GM12878 (cell line): ENCODE measurements at regions not wholly inside any gene's neighbourhood (a gene's known extent, or its start where the extent isn't known, plus 50 kb on each side); places are given as distances from the start of the nearest gene placed in this dataset.

Experiments
- ATAC-seq: fragments of 200-7000 bp; cut with Tn5 transposase; 3 replicates; pipeline ENCODE4 v1.9.1; 2020; ENCODE audit warnings: mild to moderate bottlenecking, moderate library complexity
- BruUV-seq: library from RNA; stranded (reverse); fragments of 400-500 nt; replicated peaks from 2 replicates; lab custom pipeline; 2021; lab: Mats Ljungman, UMichigan
- CTCF ChIA-PET: fragments of 300-600 bp; sonication (Branson Sonifier 250); formaldehyde crosslinking; extraction: SDS; loops from one replicate; lab custom pipeline; 2021; ENCODE audit warnings: inconsistent platforms; lab: Yijun Ruan, JAX
- POLR2A ChIA-PET: fragments of 350-600 bp; formaldehyde crosslinking; extraction: SDS; loops from one replicate; lab custom pipeline; 2021; ENCODE audit warnings: inconsistent platforms; lab: Charles Lee
- RAD21 ChIA-PET: fragments of 300-600 bp; sonication (Branson Sonifier 250); formaldehyde crosslinking; loops from one replicate; lab custom pipeline; 2023; ENCODE audit warnings: antibody characterized with exemption; ENCODE audit not compliant: unreplicated experiment; lab: Charles Lee
- SMC1A ChIA-PET: fragments of 300-600 bp; sonication (Branson Sonifier 250); formaldehyde crosslinking; loops from one replicate; lab custom pipeline; 2023; ENCODE audit not compliant: unreplicated experiment, uncharacterized antibody; lab: Charles Lee
- DNase-seq: peaks from one replicate; pipeline ENCODE4 v3.0.0-alpha.2; 2011; ENCODE audit warnings: low read depth, low spot score
- FAIRE-seq: peaks from 3 replicates; lab custom pipeline; 2011; peaks lifted over from hg19 to GRCh38; lab: Jason Lieb, UNC
- H2AFZ ChIP-seq: 2 replicates; pipeline ENCODE4 v1.6.0; 2011; ENCODE audit warnings: low read depth, low read length, control low read depth; ENCODE audit not compliant: control insufficient read depth
- H3K27ac ChIP-seq: 2 replicates; pipeline ENCODE4 v1.5.1; 2011; ENCODE audit warnings: control low read depth; ENCODE audit not compliant: control insufficient read depth, insufficient read depth
- H3K27me3 ChIP-seq, 2 experiments: replicated peaks in 1 of 2; 2 replicates each; pipeline versions ENCODE4 v1.6.0 to v1.6.1; 2011; ENCODE audit warnings: low read length in 1 of 2; ENCODE audit not compliant: control insufficient read depth in 2 of 2, insufficient read depth in 2 of 2
- H3K36me3 ChIP-seq, 2 experiments: 2 replicates each; pipeline ENCODE4 v1.5.1; 2011; ENCODE audit warnings: low read length in 1 of 2; ENCODE audit not compliant: control insufficient read depth in 2 of 2, insufficient read depth in 2 of 2
- H3K4me1 ChIP-seq: 2 replicates; pipeline ENCODE4 v1.6.1; 2011; ENCODE audit warnings: mild to moderate bottlenecking, low read length, moderate library complexity, mixed read lengths; ENCODE audit not compliant: control insufficient read depth, insufficient read depth
- H3K4me2 ChIP-seq: 2 replicates; pipeline ENCODE4 v1.6.0; 2011; ENCODE audit warnings: control low read depth; ENCODE audit not compliant: control insufficient read depth, insufficient read depth
- H3K4me3 ChIP-seq: fragments of 200-600 bp; sonication (generic); 2 replicates; pipeline ENCODE4 v1.5.1; 2016
- H3K79me2 ChIP-seq: 2 replicates; pipeline ENCODE4 v1.6.0; 2011; ENCODE audit warnings: low read length; ENCODE audit not compliant: control insufficient read depth, insufficient read depth
- H3K9ac ChIP-seq: 2 replicates; pipeline ENCODE4 v1.8.0; 2011; ENCODE audit warnings: low read length, control low read depth, mixed read lengths; ENCODE audit not compliant: control insufficient read depth, insufficient read depth
- H3K9me3 ChIP-seq: replicated peaks from 3 replicates; pipeline ENCODE4 v1.5.1; 2011; ENCODE audit warnings: mild to moderate bottlenecking, low read length; ENCODE audit not compliant: control insufficient read depth, insufficient read depth
- H4K20me1 ChIP-seq: 2 replicates; pipeline ENCODE4 v1.6.0; 2011; ENCODE audit not compliant: control insufficient read depth, insufficient read depth
- BMI1 ChIP-seq: fragments of 450-650 bp; IDR thresholded peaks from 2 replicates; pipeline ENCODE4 v1.6.1; 2016; ENCODE audit warnings: mild to moderate bottlenecking, moderate library complexity, borderline replicate concordance
- EGR1 ChIP-seq, 2 experiments: IDR thresholded peaks; 1 replicate in 1 of 2; 2 replicates in 1 of 2; pipeline ENCODE4 v1.6.1; 2011 to 2012; ENCODE audit warnings: low read depth in 2 of 2, low read length in 2 of 2, borderline replicate concordance in 1 of 2, mild to moderate bottlenecking in 1 of 2, moderate library complexity in 1 of 2
- HCFC1 ChIP-seq: fragments of 150-350 bp; IDR thresholded peaks from 2 replicates; pipeline ENCODE4 v1.6.1; 2014; ENCODE audit warnings: low read length
- MEF2B ChIP-seq: fragments of 450-650 bp; IDR thresholded peaks from 2 replicates; pipeline ENCODE4 v1.6.1; 2018; ENCODE audit warnings: mild to moderate bottlenecking, moderate library complexity; ENCODE audit not compliant: partially characterized antibody, poor library complexity, severe bottlenecking
- MTA3 ChIP-seq: IDR thresholded peaks from 2 replicates; pipeline ENCODE4 v1.6.1; 2012; ENCODE audit warnings: low read length, inconsistent platforms, borderline replicate concordance
- POU2F2 ChIP-seq: IDR thresholded peaks from 3 replicates; pipeline ENCODE4 v1.6.1; 2011; ENCODE audit warnings: low read depth, mild to moderate bottlenecking, low read length, borderline replicate concordance
- RAD51 ChIP-seq: fragments of 450-650 bp; IDR thresholded peaks from 2 replicates; pipeline ENCODE4 v1.6.1; 2016; ENCODE audit warnings: moderate library complexity, mild to moderate bottlenecking, inconsistent platforms
- SREBF2 ChIP-seq: IDR thresholded peaks from 2 replicates; pipeline ENCODE4 v1.6.1; 2012; ENCODE audit warnings: mild to moderate bottlenecking, low read length
- TAF1 ChIP-seq: IDR thresholded peaks from 2 replicates; pipeline ENCODE4 v1.6.1; 2011; ENCODE audit warnings: mild to moderate bottlenecking, low read depth, low read length, borderline replicate concordance
- TARDBP ChIP-seq: IDR thresholded peaks from 2 replicates; pipeline ENCODE4 v1.6.1; 2016; ENCODE audit warnings: borderline replicate concordance
- TCF12 ChIP-seq: IDR thresholded peaks from 2 replicates; pipeline ENCODE4 v1.6.1; 2011; ENCODE audit warnings: low read depth, mild to moderate bottlenecking, low read length
- WRNIP1 ChIP-seq: IDR thresholded peaks from 2 replicates; pipeline ENCODE4 v1.6.1; 2011; ENCODE audit warnings: low read depth, low read length, improper control_type of control experiment, borderline replicate concordance
- YY1 ChIP-seq: IDR thresholded peaks from 2 replicates; pipeline ENCODE4 v1.6.1; 2011; ENCODE audit warnings: low read depth, mild to moderate bottlenecking, low read length
- WGBS: methylation state at CpG from one replicate; pipeline ENCODE4 v1.1.6; 2016; ENCODE audit warnings: low lambda C conversion rate; ENCODE audit not compliant: insufficient replicate concordance, insufficient coverage; ENCODE audit errors: missing lambda C conversion rate; 5-methylcytosine and 5-hydroxymethylcytosine counted together
- in situ Hi-C: fragments of 300-500 bp; cut with MboI; formaldehyde crosslinking; loops from 9 replicates; pipeline ENCODE4 v1.14.3; 2018; ENCODE audit warnings: mixed read lengths
- intact Hi-C: fragments of 100-400 bp; cut with micrococcal nuclease; formaldehyde crosslinking; loops from one replicate; pipeline ENCODE4 v1.14.2; 2022; ENCODE audit not compliant: unreplicated experiment
- TF ChIP-seq, protein P1 (sequence below): IDR thresholded peaks from 2 replicates; pipeline ENCODE4 v1.6.1; 2011; ENCODE audit warnings: low read depth, mild to moderate bottlenecking, low read length, moderate library complexity, borderline replicate concordance; ENCODE audit errors: extremely low read depth
- TF ChIP-seq, protein P2 (sequence below): fragments of 450-650 bp; IDR thresholded peaks from 2 replicates; pipeline ENCODE4 v1.6.1; 2018; ENCODE audit warnings: borderline replicate concordance, mild to moderate bottlenecking; ENCODE audit not compliant: partially characterized antibody

DNA sequence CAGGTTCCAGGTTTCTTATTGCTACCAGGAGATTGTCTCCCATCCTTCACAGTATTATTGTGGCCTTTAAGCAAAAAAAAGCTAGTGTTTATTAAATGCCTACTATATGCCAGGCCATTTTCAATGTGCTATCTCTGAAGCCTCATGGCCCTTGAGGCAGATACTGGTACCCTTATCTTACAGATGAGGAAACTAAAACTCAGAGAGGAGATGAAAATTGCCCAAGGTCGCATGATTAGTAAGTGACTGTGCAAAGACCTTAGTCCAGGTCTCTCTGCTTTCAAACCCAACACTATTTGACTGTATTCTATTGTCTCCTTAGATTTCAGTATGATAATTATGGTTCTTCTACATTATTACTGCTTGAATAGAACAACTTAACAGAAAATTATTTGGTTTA is 717.9 kb upstream of the AMOT start:
- Histone ChIP-seq H3K4me1 (no peaks in the 10 kb centered on the region), H3K9ac (no peak overlapping the region), H2AFZ (no peak overlapping the region), H3K27ac (no peak overlapping the region), H3K36me3 (no peaks in the 10 kb centered on the region), H3K4me3 (no peak overlapping the region), H3K27me3 (no peaks in the 10 kb centered on the region), H3K9me3 (no peaks in the 10 kb centered on the region), H4K20me1 (no peaks in the 10 kb centered on the region), H3K79me2 (no peaks in the 10 kb centered on the region), H3K4me2 (no peak overlapping the region)
- ChIA-PET CTCF (no interaction called here), SMC1A (no interaction called here), RAD21 (no interaction called here), POLR2A (no interaction called here)
- 0% methylated on average over 1 of the region's 1 CpG for WGBS
- in situ Hi-C loops (no loop called here), intact Hi-C loops (no loop called here)
- no peak for FAIRE-seq
- no TSS peak for BruUV-seq
- no peak for TF ChIP-seq TCF12
- no peak for TF ChIP-seq POU2F2
- no peak for TF ChIP-seq SREBF2
- TF ChIP-seq, protein P1, sequence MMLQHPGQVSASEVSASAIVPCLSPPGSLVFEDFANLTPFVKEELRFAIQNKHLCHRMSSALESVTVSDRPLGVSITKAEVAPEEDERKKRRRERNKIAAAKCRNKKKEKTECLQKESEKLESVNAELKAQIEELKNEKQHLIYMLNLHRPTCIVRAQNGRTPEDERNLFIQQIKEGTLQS = no peak
- TF ChIP-seq YY1 = no peak
- no peak for TF ChIP-seq RAD51
- no peak for ATAC-seq
- DNase-seq = no peak

DNA sequence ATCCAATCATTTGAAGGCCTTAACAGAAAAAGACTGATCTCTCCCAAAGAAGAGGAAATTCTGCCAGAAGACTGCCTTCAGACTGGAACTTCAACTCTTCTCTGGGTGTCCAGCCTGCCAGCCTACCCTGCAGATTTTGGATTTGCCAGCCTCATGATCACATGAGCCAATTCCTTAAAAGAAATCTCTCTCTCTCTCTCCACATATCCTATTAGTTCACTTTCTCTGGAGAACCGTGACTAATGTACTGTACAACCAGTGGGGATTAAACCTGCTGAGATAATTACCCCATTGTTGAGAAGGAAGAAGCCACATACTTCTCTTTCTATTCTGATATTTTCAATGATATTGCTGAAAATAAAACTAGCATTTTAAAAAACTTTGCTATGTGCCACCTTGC is 711.3 kb upstream of the AMOT start:
- ChIA-PET SMC1A (interaction anchor here (0.6 kb wide), 1 partner anchor 54 kb away, joined by 3 read pairs; no protein-coding TSS in a partner anchor), POLR2A (no interaction called here), CTCF (no interaction called here), RAD21 (no interaction called here)
- WGBS = 0% methylated on average over 1 of the region's 1 CpG
- H3K36me3 ChIP-seq = no peaks in the 10 kb centered on the region
- no peaks in the 10 kb centered on the region for H4K20me1 ChIP-seq
- intact Hi-C loops (no loop called here), in situ Hi-C loops (no loop called here)
- no peaks in the 10 kb centered on the region for H3K9me3 ChIP-seq
- FAIRE-seq (no peak), ATAC-seq (no peak), DNase-seq (no peak)
- no TSS peak for BruUV-seq
- no peaks in the 10 kb centered on the region for H3K4me1 ChIP-seq
- H3K27ac ChIP-seq = no peak overlapping the region
- no peak overlapping the region for H3K4me2 ChIP-seq
- H2AFZ ChIP-seq = no peak overlapping the region
- no peak overlapping the region for H3K9ac ChIP-seq
- H3K27me3 ChIP-seq = no peaks in the 10 kb centered on the region
- no peak overlapping the region for H3K4me3 ChIP-seq
- H3K79me2 ChIP-seq = no peaks in the 10 kb centered on the region
- no peak for TF ChIP-seq MEF2B
- TF ChIP-seq HCFC1 = no peak
- TF ChIP-seq TARDBP = no peak
- TF ChIP-seq TAF1 = no peak
- no peak for TF ChIP-seq WRNIP1
- no peak for TF ChIP-seq EGR1 (IDR thresholded peaks at IDR 0.05; ENCODE audit: borderline replicate concordance in 1 of 2, low read depth in 2 of 2, low read length in 2 of 2)
- no peak for TF ChIP-seq MTA3
- TF ChIP-seq BMI1 = no peak
- TF ChIP-seq, protein P2, sequence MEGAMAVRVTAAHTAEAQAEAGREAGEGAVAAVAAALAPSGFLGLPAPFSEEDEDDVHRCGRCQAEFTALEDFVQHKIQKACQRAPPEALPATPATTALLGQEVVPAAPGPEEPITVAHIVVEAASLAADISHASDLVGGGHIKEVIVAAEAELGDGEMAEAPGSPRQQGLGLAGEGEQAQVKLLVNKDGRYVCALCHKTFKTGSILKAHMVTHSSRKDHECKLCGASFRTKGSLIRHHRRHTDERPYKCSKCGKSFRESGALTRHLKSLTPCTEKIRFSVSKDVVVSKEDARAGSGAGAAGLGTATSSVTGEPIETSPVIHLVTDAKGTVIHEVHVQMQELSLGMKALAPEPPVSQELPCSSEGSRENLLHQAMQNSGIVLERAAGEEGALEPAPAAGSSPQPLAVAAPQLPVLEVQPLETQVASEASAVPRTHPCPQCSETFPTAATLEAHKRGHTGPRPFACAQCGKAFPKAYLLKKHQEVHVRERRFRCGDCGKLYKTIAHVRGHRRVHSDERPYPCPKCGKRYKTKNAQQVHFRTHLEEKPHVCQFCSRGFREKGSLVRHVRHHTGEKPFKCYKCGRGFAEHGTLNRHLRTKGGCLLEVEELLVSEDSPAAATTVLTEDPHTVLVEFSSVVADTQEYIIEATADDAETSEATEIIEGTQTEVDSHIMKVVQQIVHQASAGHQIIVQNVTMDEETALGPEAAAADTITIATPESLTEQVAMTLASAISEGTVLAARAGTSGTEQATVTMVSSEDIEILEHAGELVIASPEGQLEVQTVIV = no peak
